Subcutaneous abdominal adipose tissue (tissue), 5 donors: ENCODE measurements at regions not wholly inside any gene's neighbourhood (a gene's known extent, or its start where the extent isn't known, plus 50 kb on each side); places are given as distances from the start of the nearest gene placed in this dataset.

Experiments
- H3K27ac ChIP-seq: one replicate; pipeline ENCODE4 v1.7.0; 2013; ENCODE audit warnings: low read depth, mild to moderate bottlenecking, inconsistent platforms, low read length, moderate library complexity
- H3K27me3 ChIP-seq, 5 donors: one replicate each; pipeline ENCODE4 v1.7.0; 2013; ENCODE audit warnings: low read length in 5 of 5, inconsistent platforms in 1 of 5; ENCODE audit not compliant: control insufficient read depth in 5 of 5, insufficient read depth in 4 of 5
- H3K36me3 ChIP-seq, 5 donors: one replicate each; pipeline ENCODE4 v1.7.0; 2013; ENCODE audit warnings: low read length in 5 of 5; ENCODE audit not compliant: control insufficient read depth in 5 of 5, insufficient read depth in 5 of 5
- H3K4me1 ChIP-seq, 5 donors: one replicate each; pipeline ENCODE4 v1.7.0; 2013; ENCODE audit warnings: low read length in 5 of 5, mild to moderate bottlenecking in 3 of 5, moderate library complexity in 1 of 5; ENCODE audit not compliant: control insufficient read depth in 5 of 5, insufficient read depth in 5 of 5
- H3K4me3 ChIP-seq, 5 donors: one replicate each; pipeline ENCODE4 v1.7.0; 2013; ENCODE audit warnings: low read length in 5 of 5, low read depth in 1 of 5
- H3K9ac ChIP-seq, 5 donors: one replicate each; pipeline ENCODE4 v1.7.0; 2013; ENCODE audit warnings: low read length in 5 of 5, mild to moderate bottlenecking in 4 of 5, moderate library complexity in 3 of 5
- H3K9me3 ChIP-seq, 5 donors: one replicate each; pipeline ENCODE4 v1.7.0; 2013; ENCODE audit warnings: low read length in 5 of 5; ENCODE audit not compliant: control insufficient read depth in 5 of 5
- donor health status: healthy.
- donor health status: healthy.
- donor health status: healthy.
- donor health status: healthy.
- donor health status: healthy.

DNA sequence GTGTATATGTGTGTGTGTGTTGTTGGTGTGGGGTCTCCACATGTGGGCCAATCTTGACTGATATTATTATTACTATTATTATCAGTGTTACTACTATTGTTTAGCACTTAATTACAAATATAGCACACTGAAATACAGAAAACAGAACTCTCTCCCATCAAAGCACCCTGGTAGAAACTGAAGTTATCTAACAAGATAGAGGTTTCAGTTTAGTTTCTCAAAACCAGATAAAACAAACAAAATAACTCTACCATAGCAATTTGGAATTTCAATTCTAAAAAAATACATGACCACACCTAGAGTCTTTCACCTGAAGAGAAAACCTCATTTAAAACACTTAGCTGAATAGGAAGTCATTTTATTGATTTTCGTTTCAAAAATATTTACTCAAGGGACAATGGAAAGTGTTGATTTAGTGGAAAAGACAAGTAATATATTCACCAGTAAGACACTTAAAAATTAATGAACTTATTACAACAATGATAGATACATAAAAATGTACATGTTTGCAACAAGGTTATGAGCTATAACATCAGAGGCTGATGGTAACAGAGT lies 252.3 kb downstream of the PDHA2 start:
- H3K4me3 ChIP-seq = no peak overlapping the region
- H3K36me3 ChIP-seq = no peaks in the 10 kb centered on the region
- H3K4me1 ChIP-seq = peaks cover 0 to 1% (median 0%) of the 10 kb centered on the region in 5 donors
- peaks cover 0 to 2% (median 0%) of the 10 kb centered on the region in 5 donors for H3K9me3 ChIP-seq
- no peak overlapping the region for H3K9ac ChIP-seq
- H3K27ac ChIP-seq = no peak overlapping the region
- H3K27me3 ChIP-seq = no peaks in the 10 kb centered on the region

DNA sequence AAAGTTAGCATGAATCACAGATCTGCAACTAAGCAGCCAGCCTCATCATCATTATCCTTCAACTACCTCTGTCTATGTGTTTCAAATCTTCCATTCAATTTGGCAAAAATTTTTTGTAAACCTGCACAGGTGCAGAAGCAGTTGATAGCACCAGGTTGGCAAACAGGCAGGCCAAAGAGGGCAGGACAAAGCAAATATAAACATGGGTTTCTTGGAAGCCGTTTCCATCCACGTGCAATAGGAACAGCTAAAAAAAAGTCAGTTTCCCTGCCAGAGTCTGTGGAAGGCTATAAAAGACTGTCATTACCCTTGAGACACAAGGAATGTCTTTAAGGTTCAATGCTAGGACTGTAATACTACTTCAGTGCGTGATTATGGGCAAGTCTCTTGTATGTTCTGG lies 253.2 kb downstream of the PDHA2 start:
- peaks cover 0 to 3% (median 0%) of the 10 kb centered on the region in 5 donors for H3K4me1 ChIP-seq
- H3K4me3 ChIP-seq = no peak overlapping the region
- no peak overlapping the region for H3K9ac ChIP-seq
- H3K27ac ChIP-seq = no peak overlapping the region
- no peaks in the 10 kb centered on the region for H3K27me3 ChIP-seq
- H3K9me3 ChIP-seq = peaks cover 0 to 2% (median 0%) of the 10 kb centered on the region in 5 donors
- H3K36me3 ChIP-seq = no peaks in the 10 kb centered on the region

DNA sequence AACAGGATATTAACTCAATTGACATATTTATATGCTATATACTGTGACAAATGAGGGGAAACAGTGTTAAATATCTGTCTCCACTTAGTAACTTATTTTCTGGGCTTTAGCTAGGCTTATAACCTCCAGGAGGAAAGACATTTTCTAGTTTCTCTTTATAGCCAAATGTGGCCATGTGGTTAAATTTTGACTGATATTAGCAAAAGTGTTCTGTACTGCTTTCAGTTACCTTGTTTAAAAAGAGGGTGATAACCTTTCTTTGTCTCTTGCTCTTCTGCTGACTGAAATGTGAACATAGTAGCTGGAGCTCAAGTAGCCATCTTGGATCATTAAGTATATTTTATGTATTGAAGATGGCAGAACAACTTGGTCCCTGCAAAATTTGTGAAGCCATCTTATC lies 253.7 kb downstream of the PDHA2 start:
- Histone ChIP-seq H3K27me3 (no peaks in the 10 kb centered on the region), H3K9me3 (peaks cover 0 to 2% (median 0%) of the 10 kb centered on the region in 5 donors), H3K9ac (no peak overlapping the region), H3K36me3 (no peaks in the 10 kb centered on the region), H3K27ac (no peak overlapping the region), H3K4me1 (peaks cover 0 to 3% (median 0%) of the 10 kb centered on the region in 5 donors), H3K4me3 (no peak overlapping the region)

- Histone ChIP-seq H3K9me3 (peaks cover 0 to 2% (median 0%) of the 10 kb centered on the region in 5 donors), H3K27ac (no peak overlapping the region), H3K27me3 (no peaks in the 10 kb centered on the region), H3K9ac (no peak overlapping the region), H3K36me3 (no peaks in the 10 kb centered on the region), H3K4me1 (peaks cover 0 to 3% (median 0%) of the 10 kb centered on the region in 5 donors), H3K4me3 (no peak overlapping the region)
Observed at GRCh38 chr4:96094183-96094582, 254.3 kb downstream of the PDHA2 start.

- Histone ChIP-seq H3K9ac (no peak overlapping the region), H3K4me1 (peaks cover 0 to 3% (median 0%) of the 10 kb centered on the region in 5 donors), H3K27ac (no peak overlapping the region), H3K27me3 (no peaks in the 10 kb centered on the region), H3K36me3 (no peaks in the 10 kb centered on the region), H3K4me3 (no peak overlapping the region), H3K9me3 (no peaks in the 10 kb centered on the region)
Observed at GRCh38 chr4:96097040-96097607, 257.2 kb downstream of the PDHA2 start.

DNA sequence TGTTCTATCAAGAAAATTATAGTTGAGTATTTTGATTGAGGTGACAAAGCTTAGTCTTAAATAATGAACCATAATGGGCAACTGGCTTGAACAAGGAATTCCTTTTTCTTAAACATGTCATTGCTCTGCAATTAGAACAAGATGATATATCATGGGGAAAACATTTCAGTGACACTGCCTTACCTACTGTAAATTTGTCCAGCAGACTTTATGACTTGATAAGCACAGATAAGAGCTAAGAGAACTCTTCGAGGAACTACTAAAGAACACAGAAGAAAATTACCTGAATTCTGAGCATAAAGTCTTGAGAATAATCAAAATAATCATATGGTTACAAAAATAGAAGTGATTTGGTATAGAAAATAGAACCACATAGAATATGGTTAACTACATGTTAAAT lies 257.8 kb downstream of the PDHA2 start:
- H3K4me3 ChIP-seq = no peak overlapping the region
- no peak overlapping the region for H3K27ac ChIP-seq
- no peaks in the 10 kb centered on the region for H3K9me3 ChIP-seq
- peaks cover 0 to 3% (median 0%) of the 10 kb centered on the region in 5 donors for H3K4me1 ChIP-seq
- H3K9ac ChIP-seq = no peak overlapping the region
- H3K27me3 ChIP-seq = no peaks in the 10 kb centered on the region
- no peaks in the 10 kb centered on the region for H3K36me3 ChIP-seq

- Histone ChIP-seq H3K4me1 (peaks cover 0 to 3% (median 0%) of the 10 kb centered on the region in 5 donors), H3K4me3 (no peak overlapping the region)
Observed at GRCh38 chr4:96099031-96099430, 259.1 kb downstream of the PDHA2 start.

GRCh38 chr4:96102541-96103026 lies 262.7 kb downstream of the PDHA2 start:
- Histone ChIP-seq H3K27ac (no peak overlapping the region), H3K27me3 (no peaks in the 10 kb centered on the region), H3K36me3 (no peaks in the 10 kb centered on the region), H3K4me1 (no peaks in the 10 kb centered on the region), H3K9ac (no peak overlapping the region), H3K4me3 (no peak overlapping the region), H3K9me3 (no peaks in the 10 kb centered on the region)

More at GRCh38 chr4:96099031-96099430, 259.1 kb downstream of the PDHA2 start:
- no peaks in the 10 kb centered on the region for H3K27me3 ChIP-seq
- no peak overlapping the region for H3K9ac ChIP-seq
- H3K27ac ChIP-seq = no peak overlapping the region
- no peaks in the 10 kb centered on the region for H3K36me3 ChIP-seq
- H3K9me3 ChIP-seq = no peaks in the 10 kb centered on the region

DNA sequence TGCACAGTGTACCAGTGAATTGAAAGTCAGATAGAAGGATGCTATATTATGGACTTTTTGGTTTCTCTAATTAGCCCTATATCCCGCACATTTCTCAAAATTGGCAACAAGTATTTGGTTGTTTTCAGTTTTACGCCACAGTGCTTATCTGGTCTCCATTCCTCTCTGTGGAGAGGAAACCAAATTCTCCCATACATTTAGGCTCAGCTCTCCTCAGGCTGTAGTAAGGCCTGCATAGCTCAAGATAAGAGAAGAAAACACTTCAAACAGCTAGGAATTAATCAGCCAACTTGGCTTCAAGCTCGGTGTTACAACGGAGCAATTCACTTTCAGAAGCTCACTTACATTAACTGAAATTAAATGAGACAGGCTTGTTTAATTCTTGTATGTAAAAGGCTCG lies 263.2 kb downstream of the PDHA2 start:
- H3K27me3 ChIP-seq = no peaks in the 10 kb centered on the region
- no peak overlapping the region for H3K27ac ChIP-seq
- H3K9ac ChIP-seq = no peak overlapping the region
- no peaks in the 10 kb centered on the region for H3K9me3 ChIP-seq
- H3K36me3 ChIP-seq = no peaks in the 10 kb centered on the region
- H3K4me3 ChIP-seq = no peak overlapping the region
- H3K4me1 ChIP-seq = no peaks in the 10 kb centered on the region

DNA sequence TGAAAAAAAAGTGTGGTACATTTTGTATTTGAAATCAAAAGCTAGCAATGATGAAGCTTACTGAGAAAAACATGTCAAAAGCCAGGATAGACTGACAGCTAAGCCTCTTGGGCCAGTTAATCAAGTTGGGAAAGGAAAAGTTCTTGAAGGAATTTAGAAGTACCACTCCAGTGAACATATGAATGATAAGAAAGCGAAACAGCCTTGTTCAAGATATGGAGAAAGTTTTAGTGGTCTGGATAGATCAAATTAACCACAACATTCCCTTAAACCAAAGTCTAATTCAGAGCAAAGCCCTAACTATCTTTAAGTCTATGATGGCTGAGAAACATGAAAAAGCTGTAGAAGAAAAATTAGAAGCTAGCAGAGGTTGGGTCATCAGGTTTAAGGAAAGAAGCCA lies 268.3 kb downstream of the PDHA2 start:
- H3K4me3 ChIP-seq = no peak overlapping the region
- no peaks in the 10 kb centered on the region for H3K4me1 ChIP-seq
- H3K27me3 ChIP-seq = no peaks in the 10 kb centered on the region
- no peak overlapping the region for H3K27ac ChIP-seq
- peaks cover 0 to 4% (median 0%) of the 10 kb centered on the region in 5 donors for H3K9me3 ChIP-seq
- H3K9ac ChIP-seq = no peak overlapping the region
- no peaks in the 10 kb centered on the region for H3K36me3 ChIP-seq
